HG03139 (cell line): ENCODE measurements at regions not wholly inside any gene's neighbourhood (a gene's known extent, or its start where the extent isn't known, plus 50 kb on each side); places are given as distances from the start of the nearest gene placed in this dataset.

Experiments
- ATAC-seq: cut with Tn5 transposase; IDR thresholded peaks from one replicate; pipeline ENCODE4 v1.9.1; 2021; ENCODE audit not compliant: unreplicated experiment

DNA sequence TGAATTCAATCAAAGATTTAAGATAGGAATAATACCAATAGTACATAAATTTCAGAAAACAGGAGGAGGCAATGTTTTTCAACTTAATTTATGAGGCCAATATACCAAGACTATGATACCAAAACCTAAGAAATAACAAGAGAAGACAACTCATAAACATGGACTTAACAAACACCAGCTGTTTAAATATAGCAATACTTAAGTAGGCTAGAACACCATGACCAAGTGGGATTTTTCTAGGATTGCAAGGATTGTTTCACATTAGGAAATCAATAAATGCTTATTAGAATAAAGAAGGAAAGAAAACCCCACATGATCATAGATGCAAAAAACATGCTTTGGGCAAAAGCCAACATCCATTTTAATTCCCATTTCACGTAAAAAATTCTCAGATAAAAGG, 355.1 kb downstream of the EPM2A start:
- no peak for ATAC-seq

DNA sequence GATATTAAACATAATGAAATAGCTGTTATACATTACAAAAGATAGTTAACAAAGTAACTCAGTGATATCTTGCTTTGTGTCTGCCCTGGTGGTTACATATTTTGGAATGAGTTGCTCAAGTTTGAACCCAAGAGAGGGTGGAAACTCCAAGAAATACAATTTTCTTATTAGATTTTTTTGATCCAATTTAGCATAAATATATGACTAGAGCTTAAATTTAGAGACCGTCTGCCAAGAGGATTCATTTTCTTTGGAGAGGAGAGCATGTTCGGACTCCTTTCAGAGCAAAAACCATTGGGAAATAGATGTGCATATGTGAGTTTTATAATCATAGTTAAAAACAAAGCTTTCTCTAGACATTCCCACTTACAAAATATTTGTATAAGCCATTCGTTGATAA, 353.4 kb downstream of the EPM2A start:
- ATAC-seq = no peak

DNA sequence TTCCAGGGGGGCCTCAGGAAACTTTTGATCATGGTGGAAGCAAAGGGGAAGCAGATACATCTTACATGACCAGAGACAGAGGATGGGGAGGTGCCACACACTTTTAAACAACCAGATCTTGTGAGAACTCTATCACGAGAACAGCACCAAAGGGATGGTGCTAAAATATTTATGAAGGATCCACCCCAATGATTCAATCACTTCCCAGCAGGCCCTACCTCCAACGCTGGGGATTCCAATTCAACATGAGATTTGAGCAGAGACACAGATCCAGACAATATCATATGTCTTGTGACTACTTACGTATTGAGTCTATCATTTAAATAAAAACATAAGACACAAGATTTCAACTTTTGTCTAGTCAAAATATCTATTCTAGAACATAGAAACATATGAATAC, 351.9 kb downstream of the EPM2A start:
- no peak for ATAC-seq

DNA sequence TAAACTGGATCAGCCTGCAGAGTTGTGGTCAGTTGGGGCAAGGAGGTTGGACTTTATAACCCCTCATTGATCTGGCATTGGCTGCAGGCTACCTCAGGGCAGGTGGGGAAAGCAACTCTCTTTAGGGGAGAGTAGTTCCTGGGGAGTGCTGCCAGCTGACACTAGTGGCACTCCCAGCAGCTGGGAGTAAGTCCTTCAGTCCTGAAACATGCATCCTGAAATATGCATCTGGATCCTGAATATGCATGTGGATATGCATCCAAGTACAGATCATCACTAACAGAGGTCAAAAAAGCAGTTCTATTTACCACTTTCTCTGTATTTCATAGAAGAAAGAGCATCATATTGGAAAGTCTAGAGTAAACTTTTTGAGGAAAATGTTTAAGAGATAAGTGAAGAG, 350.8 kb downstream of the EPM2A start:
- ATAC-seq = no peak

DNA sequence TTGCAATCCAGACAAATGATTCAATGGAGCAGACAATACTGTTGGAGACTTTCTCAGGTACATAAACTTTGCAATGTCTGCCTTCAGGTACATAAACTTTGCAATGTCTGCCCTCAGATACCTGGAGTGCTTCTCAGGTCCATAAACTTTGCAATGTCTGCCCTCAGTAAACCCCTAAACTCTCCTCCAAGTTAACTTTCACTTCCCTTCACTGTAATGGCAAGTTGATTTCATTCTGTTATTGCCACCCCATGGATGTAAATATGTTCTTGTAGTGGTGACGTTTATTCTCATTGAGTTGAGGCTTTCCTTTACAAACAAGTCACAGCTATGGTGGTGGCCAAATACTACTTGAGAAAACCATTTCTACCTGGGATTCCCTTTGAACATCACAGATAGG, 338.8 kb downstream of the EPM2A start:
- no peak for ATAC-seq

DNA sequence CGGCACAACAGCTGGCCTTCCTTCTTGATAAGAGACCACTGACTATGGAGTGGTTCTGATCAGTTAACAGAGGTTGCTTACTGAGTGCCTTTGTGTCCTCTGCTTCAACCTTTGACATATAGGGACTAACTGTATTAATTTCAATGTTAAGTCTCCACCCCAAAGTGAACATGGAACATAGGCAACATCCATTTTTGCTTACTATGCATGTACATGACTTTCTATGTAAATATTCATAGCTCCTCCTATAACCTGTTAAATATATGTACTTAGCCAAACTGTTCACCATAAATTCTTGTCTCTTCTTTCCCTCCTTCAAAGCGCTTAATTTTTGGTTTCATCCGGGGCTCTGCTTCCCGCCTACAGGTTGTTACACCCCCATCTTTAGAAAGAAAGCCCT, 334.8 kb downstream of the EPM2A start:
- no peak for ATAC-seq

DNA sequence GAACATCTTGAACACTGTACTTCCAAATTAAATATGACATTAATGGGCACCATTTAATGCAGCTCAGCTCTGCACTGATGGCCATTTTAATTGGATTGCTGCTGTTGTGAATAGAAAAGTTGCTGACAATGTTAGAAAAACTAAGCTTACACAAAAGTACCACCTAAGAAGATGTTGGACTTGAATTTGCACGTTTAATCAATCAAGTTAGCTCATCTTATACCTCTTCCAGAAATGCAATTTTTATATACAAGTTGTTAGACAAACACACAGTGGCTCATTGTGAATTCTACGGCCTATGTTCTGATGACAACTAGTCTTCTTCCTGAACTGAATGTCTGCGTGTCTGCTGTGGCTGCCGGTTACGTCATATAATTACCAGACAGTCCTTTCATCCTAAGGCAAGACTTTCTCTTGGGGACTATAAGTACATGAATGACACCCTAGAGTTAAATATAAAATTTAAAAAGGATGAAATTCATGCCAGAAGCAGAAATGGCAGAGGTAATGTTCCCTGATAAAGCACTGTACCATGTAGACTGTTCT, 330.2 kb downstream of the EPM2A start:
- no peak for ATAC-seq

DNA sequence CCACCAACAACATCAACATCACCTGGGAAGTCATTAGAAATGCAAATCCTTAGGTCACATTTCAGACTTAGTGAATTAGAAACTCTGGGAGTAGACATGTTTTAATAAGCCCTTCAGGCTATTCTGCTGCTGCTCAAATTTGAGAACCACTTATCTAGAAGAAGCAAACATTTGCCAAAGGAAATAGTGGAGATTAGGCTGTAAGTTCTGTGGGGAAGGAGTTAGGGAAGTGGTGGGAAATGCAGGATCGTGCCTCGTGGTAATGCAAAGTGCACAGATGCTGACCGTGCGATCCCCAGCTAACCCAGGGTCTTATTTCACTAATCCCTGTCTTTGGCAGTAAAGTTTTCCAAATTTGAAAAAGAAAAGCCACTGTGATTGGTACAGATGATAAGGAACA, 328.5 kb downstream of the EPM2A start:
- ATAC-seq = no peak

DNA sequence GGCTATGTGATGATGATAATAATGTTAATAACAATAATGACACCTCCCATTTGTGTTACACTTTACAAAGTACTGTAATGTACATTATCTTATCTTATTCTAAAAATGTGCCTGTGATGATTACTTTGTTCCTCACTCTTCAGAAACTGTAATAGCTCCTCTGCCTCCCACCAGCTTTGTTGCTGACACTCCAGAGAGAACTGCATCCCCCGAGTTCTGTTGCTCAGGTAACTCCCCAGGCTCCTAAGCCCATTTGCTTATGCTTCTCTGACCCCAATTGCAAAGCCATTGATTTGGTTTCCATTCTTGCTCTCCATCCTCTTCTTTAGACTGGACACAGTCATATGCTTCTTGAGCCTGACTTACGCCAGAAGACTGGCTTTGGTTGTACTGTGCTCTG, 319.7 kb downstream of the EPM2A start:
- ATAC-seq = no peak

DNA sequence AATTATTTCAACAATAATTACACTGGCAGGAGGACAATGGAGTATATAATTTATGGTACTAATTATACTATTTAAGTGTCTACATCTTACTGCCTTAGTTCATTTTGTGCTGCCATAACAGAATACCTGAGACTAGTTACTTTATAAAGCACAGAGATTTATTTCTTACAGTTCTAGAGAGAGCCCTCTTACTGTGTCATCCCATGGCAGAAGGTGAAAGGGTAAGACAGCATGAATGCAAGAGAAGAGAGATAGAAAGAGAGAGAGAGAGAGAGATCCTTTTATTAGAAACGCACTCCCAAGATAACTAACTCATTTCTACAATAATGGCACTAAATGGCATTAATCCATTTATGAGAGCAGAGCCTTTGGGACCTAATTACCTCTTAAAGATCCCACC, 314.7 kb downstream of the EPM2A start:
- no peak for ATAC-seq

DNA sequence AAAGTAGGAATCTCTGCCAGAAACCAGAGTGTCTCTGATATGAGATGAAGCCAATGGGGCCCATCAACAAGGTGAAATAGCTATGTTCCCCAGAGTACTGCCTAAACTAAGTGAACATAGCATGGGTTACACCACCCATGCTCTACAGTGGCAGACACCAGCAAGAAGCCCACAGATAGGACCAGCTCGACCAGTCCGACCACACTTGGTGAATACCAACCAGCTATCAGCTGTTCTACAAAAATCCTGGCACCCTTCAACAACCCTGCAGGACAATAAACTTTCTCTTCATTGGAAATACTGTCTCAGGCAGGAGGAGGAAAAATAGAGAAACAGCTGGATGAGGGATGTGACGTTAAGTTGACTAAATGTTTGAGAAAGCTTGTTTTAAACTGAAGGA, 311.4 kb downstream of the EPM2A start:
- no peak for ATAC-seq

DNA sequence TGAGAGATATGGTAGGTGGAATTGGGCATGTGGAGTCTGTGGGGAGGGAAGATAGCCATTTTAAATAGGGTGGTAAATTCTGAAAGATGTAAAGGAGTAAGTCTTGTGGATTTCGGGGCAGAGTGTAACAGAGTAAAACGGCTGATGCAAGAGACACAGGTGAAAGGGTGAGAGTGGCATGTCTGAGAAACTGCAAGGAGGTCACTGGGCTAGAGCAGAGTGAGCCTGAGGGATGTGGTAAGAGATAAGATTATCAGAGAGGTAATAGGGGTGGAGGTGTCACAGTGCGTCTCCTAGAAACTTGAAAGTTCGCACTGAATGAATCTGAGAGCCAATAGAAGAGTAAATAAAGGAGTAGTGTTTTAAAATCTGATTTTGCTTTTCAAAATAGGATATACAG, 308.1 kb downstream of the EPM2A start:
- no peak for ATAC-seq

DNA sequence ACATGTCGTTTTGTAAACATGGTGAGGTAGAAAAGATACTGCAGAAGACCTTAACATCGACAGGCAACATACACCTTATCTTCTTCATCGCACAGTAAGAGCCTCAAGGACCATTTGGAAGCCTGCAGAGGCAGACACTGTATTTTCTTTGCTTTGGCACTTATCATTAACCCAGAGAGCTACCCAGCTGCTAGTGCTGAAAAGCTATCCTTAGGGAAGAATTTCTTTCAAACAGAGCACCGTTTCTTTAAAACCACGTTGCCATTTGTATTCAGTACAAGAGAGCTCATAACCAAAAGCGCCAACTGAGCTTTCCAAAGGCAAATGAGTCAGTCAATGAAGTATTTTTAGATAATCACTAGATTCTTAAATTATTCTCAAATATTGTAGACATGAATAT, 306.6 kb downstream of the EPM2A start:
- no peak for ATAC-seq

DNA sequence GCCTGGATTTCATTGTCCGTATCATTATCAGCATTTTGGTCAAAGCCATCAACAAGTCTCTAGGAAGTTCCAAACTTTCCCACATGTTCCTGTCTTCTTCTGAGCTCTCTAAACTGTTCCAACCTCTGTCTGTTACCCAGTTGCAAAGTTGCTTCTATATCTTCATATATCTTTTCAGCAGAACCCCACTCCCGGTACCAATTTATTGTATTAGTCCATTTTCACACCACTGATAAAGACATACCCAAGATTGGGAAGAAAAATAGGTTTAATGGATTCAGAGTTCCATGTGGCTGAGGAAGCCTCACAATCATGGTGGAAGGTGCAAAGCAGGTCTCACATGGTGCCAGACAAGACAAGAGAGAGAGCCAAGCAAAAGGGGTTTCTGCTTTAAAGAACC, 293.2 kb downstream of the EPM2A start:
- ATAC-seq = no peak

DNA sequence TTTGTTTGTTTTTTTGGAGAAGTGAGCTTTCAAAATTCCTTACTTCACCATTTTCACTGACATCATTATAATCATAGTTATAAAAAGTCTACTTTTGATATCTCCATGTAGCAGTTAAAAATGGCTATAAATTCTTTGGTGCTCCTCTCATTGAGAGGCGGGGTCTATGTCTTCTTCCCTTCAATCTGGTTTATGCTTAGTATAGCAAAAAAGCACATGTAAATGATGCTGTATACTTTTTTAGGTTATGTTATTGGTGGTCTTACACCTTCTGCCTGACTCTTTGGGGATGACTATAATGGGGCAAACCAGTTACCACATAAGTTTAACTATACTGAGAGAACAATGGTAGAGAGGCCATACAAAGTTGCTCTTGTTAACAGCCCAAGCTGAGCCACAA, 289.6 kb downstream of the EPM2A start:
- no peak for ATAC-seq

DNA sequence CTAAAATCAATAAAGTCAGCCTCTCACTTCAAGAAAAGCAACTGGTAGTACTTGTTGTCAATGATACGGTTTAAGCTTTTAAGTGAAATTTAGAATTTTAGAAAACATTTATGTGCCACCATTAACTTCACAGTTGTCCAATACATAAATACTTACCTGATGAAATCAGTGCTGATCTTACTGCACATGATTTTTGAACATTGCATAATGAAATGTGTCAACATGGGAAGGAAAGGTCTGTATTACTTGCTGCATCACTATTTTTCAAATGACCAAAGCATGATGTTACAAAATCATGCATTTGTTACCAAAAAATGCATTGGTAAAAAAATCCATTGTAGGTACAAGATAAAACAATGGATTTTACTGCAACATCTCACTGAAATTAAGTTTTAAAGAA, 284.3 kb downstream of the EPM2A start:
- ATAC-seq = no peak

DNA sequence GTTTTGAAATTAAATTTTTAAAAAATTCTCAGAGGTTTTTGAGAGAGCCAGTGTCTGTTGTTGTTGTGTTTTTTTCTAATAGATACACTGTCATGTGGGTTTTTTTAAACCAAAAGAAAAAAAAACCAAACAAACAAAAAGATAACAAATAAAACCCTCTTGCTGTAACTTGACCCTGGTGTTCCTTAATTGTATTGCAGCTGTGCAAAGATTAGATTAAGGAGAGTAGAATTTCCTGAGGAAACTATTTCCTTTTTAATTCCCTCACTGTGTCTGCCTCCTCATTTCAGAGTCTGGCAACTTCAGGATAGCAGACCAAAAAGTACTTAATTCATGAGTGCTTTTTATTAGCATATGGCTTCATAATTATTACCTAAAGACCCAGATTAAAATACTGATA, 281.9 kb downstream of the EPM2A start:
- ATAC-seq = no peak

DNA sequence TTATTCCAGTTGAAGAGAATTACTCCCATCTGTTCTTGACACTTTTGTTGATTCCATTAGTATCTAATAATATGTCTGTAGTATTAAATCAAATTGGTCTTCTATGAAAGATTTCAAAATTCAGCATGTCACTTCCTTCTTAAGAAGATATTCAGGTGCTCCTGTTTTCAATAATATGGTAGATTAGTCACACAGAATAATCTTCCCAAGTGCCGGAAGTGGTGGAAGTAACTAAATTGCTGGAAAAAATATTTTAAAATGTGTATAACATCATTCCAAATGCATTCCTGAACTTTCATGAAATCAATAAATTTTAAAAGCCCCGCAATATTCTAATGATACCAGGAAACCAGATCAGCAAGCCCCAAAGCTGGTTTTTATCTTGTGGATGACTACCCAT, 281.3 kb downstream of the EPM2A start:
- no peak for ATAC-seq

DNA sequence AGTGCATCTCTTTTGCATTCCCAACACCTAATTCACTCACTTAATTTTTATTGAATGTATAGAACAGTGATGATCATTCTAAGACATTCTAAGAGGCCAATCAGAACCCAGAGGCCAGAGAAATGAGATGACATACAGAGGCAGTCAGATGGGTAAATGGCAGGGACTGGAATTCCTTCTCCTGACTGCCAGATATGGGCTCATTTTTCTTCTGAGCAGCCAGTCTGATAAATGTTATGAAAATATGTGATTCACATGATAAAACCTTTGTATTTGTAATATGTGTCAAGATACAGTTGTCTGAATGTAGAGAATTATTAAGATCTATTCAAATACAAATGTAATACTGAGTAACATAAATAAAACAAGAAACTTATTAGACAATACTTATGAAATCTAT, 277.8 kb downstream of the EPM2A start:
- no peak for ATAC-seq

DNA sequence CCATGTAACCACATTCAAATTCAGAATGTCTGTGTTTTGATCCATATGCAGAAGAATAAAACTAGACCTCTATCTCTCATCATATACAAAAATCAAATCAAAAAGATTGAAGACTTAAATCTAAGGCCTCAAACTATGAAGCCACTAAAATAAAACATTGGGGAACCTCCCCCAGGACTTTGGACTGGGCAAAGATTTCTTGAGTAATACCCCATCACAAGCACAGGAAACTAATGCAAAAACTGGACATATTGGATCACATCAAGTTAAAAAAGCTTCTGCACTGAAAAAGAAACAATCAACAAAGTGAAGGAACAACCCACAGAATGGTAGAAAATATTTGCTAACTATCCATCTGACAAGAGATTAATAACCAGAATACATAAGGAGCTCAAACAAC, 266.8 kb downstream of the EPM2A start:
- no peak for ATAC-seq

DNA sequence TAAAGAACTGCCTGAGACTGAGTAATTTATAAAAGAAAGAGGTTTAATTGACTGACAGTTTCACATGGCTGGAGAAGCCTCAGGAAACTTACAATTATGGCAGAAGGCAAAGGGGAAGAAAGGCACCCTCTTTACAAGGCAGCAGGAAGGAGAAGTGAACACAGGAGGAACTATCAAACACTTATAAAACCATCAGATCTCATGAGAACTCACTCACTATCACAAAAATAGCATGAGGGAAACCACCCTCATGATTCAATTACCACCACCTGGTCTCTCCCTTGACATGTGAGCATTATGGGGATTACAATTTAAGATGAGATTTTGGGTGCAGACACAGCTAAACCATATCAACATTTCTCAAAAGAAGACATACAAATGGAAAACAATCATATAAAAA, 266.3 kb downstream of the EPM2A start:
- no peak for ATAC-seq

DNA sequence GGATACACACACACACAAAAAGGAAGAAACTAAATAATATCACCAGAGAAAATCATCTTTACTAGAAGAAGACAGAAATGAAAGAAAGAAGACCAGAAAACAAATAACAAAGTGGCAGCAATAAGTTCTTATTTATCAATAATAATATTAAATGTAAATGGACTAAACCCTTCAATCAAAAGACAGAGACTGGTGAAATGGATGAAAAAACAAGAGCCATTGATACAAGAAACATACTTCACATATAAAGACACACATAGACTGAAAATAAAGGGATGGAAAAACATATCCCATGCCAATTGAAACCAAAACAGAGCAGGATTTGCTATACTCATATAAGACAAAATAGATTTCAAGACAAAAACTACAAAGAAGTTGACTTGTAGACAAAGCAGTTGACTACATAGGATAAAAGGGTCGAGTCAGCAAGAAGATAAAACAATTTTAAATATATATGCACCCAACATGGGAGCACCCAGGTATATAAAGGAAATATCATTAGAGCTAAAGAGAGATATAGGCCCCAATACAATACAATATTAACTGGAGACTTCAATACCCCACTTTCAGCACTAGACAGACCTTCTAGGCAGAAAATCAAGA, 259.4 kb downstream of the EPM2A start:
- no peak for ATAC-seq

DNA sequence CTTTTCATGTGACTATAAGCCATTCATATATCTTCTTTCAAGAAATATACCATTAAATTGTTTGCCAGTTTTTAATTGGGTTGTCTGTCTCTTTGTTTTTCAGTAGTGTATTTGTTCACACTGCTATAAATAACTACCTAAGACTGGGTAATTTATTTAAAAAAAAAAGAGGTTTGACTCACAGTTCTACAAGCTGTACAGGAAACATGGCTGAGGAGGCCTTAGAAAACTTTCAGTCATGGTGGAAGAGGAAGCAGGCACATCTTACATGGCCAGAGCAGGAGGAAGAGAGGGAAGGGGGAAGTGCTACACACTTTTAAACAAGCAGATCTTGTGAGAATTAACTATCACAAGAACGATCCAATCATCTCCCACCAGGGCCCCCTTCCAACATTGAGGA, 255.3 kb downstream of the EPM2A start:
- no peak for ATAC-seq
